DND-41 (cell line): ENCODE measurements at regions not wholly inside any gene's neighbourhood (a gene's known extent, or its start where the extent isn't known, plus 50 kb on each side); places are given as distances from the start of the nearest gene placed in this dataset.

Source experiments
- ATAC-seq: fragments of 200-7000 bp; cut with Tn5 transposase; 3 replicates; pipeline ENCODE4 v1.9.1; 2021; ENCODE audit warnings: low read depth; ENCODE audit not compliant: insufficient read depth
- DNase-seq: peaks from one replicate; pipeline ENCODE4 v3.0.0-alpha.2; 2020
- H2AFZ ChIP-seq: 2 replicates; pipeline ENCODE4 v1.6.0; 2012; ENCODE audit warnings: low read depth, low read length
- H3K27ac ChIP-seq: 2 replicates; pipeline ENCODE4 v1.5.1; 2012; ENCODE audit warnings: low read length, inconsistent platforms
- H3K27me3 ChIP-seq: fragments of 200-600 bp; sonication (generic); 2 replicates; pipeline ENCODE4 v1.6.0; 2012; ENCODE audit warnings: low read length, mild to moderate bottlenecking, inconsistent platforms; ENCODE audit not compliant: insufficient read depth, poor library complexity
- H3K36me3 ChIP-seq: 2 replicates; pipeline ENCODE4 v1.5.1; 2012; ENCODE audit warnings: low read length, inconsistent platforms; ENCODE audit not compliant: insufficient read depth
- H3K4me1 ChIP-seq: 2 replicates; pipeline ENCODE4 v1.5.1; 2012; ENCODE audit warnings: mild to moderate bottlenecking, low read length; ENCODE audit not compliant: insufficient read depth
- H3K4me2 ChIP-seq: 2 replicates; pipeline ENCODE4 v1.6.0; 2012; ENCODE audit warnings: mild to moderate bottlenecking, moderate library complexity, low read length, inconsistent platforms; ENCODE audit not compliant: insufficient read depth
- H3K4me3 ChIP-seq, 2 experiments: fragments of 200-600 bp in 1 of 2; shearing (Covaris generic) in 1 of 2; 2 replicates each; pipeline ENCODE4 v1.5.1; 2012 to 2016; ENCODE audit warnings: inconsistent platforms in 2 of 2, low read length in 2 of 2, mild to moderate bottlenecking in 2 of 2, low read depth in 1 of 2, moderate library complexity in 1 of 2
- H3K79me2 ChIP-seq: 2 replicates; pipeline ENCODE4 v1.6.0; 2012; ENCODE audit warnings: low read length, inconsistent platforms; ENCODE audit not compliant: insufficient read depth
- H3K9ac ChIP-seq: 2 replicates; pipeline ENCODE4 v1.6.0; 2012; ENCODE audit warnings: low read depth, mild to moderate bottlenecking, inconsistent platforms, low read length, moderate library complexity
- H3K9me3 ChIP-seq: 2 replicates; pipeline ENCODE4 v1.5.1; 2012; ENCODE audit warnings: low read length, moderate library complexity, mild to moderate bottlenecking, inconsistent platforms; ENCODE audit not compliant: insufficient read depth, severe bottlenecking
- H4K20me1 ChIP-seq: 2 replicates; pipeline ENCODE4 v1.6.0; 2012; ENCODE audit warnings: low read length; ENCODE audit not compliant: insufficient read depth
- EZH2 ChIP-seq: IDR thresholded peaks from 3 replicates; pipeline ENCODE4 v1.6.1; 2012; ENCODE audit warnings: borderline replicate concordance, low read depth, mild to moderate bottlenecking, moderate library complexity, low read length, inconsistent platforms; ENCODE audit not compliant: severe bottlenecking
- TF ChIP-seq, protein P1 (sequence below): IDR thresholded peaks from 2 replicates; pipeline ENCODE4 v1.5.1; 2012; ENCODE audit warnings: borderline replicate concordance, low read length, moderate library complexity, mild to moderate bottlenecking; ENCODE audit not compliant: poor library complexity, severe bottlenecking; ENCODE audit errors: extremely low read depth

GRCh38 chr5:116856271-116856670, 281.6 kb upstream of the SEMA6A start:
- no peak for DNase-seq
- Histone ChIP-seq H3K36me3 (no peaks in the 10 kb centered on the region), H3K4me3 (no peak overlapping the region), H3K4me1 (no peaks in the 10 kb centered on the region), H3K4me2 (no peak overlapping the region), H3K79me2 (no peaks in the 10 kb centered on the region), H3K27ac (no peak overlapping the region), H4K20me1 (no peaks in the 10 kb centered on the region), H3K27me3 (no peaks in the 10 kb centered on the region), H3K9me3 (no peaks in the 10 kb centered on the region), H3K9ac (no peak overlapping the region), H2AFZ (no peak overlapping the region)
- ATAC-seq: no peak
- TF ChIP-seq, protein P1, sequence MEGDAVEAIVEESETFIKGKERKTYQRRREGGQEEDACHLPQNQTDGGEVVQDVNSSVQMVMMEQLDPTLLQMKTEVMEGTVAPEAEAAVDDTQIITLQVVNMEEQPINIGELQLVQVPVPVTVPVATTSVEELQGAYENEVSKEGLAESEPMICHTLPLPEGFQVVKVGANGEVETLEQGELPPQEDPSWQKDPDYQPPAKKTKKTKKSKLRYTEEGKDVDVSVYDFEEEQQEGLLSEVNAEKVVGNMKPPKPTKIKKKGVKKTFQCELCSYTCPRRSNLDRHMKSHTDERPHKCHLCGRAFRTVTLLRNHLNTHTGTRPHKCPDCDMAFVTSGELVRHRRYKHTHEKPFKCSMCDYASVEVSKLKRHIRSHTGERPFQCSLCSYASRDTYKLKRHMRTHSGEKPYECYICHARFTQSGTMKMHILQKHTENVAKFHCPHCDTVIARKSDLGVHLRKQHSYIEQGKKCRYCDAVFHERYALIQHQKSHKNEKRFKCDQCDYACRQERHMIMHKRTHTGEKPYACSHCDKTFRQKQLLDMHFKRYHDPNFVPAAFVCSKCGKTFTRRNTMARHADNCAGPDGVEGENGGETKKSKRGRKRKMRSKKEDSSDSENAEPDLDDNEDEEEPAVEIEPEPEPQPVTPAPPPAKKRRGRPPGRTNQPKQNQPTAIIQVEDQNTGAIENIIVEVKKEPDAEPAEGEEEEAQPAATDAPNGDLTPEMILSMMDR: no peak
- no peak for TF ChIP-seq EZH2

DNA sequence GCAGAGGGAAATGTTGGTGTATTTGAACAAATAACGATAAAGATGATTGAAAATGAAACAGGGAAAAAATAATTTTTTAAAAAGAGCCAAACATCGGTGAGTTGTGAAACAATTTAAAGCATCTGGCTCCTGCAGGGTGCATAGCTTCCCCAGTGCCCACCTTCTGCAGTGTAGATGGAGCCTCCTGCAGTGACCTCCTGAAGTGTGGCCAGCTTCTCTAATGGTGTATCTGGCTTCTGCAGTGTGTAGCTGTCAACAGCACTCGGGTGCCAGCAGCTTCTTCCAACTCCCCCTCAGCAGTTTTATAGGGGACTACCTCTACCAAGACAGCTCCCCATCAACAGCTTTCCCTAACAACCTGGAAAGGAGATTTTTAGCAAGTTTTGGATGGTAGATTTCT, 279.4 kb upstream of the SEMA6A start:
- H3K27me3 ChIP-seq: no peaks in the 10 kb centered on the region
- no peaks in the 10 kb centered on the region for H3K36me3 ChIP-seq
- no peaks in the 10 kb centered on the region for H3K9me3 ChIP-seq
- DNase-seq (no peak), ATAC-seq (no peak)
- no peaks in the 10 kb centered on the region for H3K4me1 ChIP-seq
- TF ChIP-seq, protein P1: no peak
- no peak for TF ChIP-seq EZH2
- no peak overlapping the region for H3K9ac ChIP-seq
- H3K4me2 ChIP-seq: no peak overlapping the region
- no peak overlapping the region for H3K4me3 ChIP-seq
- no peaks in the 10 kb centered on the region for H3K79me2 ChIP-seq
- H3K27ac ChIP-seq: no peak overlapping the region
- H2AFZ ChIP-seq: no peak overlapping the region
- no peaks in the 10 kb centered on the region for H4K20me1 ChIP-seq

DNA sequence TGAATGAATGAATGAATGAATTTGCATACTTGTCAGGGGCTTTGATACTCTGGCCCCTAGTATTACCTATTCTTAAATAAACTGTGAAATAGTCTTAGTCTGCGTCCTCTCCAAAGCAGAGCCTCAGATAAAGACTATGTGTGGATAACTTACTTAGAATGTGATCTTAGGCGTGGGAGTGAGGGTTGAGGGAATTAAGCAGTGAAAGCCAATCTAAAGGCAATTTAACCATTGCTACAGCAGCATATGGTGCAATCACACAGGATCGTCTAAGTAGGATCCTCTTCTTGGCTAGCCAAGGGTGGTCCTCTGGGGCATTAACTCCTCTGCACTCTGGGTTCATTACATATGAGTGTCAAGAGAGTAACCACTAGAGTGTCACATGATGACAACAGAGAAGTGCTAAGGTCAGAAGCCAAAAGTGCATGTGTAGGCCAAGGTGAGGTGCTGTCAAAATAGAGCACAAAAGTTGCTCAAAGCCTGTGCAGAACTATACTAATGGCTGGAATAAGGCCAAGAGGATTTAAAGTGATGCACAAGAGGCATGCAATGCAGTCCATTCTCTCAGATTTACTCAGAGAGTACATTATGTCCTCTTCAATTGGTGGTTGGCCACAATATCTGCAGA, 274.4 kb upstream of the SEMA6A start:
- no peak overlapping the region for H3K27ac ChIP-seq
- H2AFZ ChIP-seq: no peak overlapping the region
- no peaks in the 10 kb centered on the region for H4K20me1 ChIP-seq
- DNase-seq (no peak), ATAC-seq (no peak)
- no peaks in the 10 kb centered on the region for H3K36me3 ChIP-seq
- H3K9me3 ChIP-seq: no peaks in the 10 kb centered on the region
- no peaks in the 10 kb centered on the region for H3K27me3 ChIP-seq
- no peak overlapping the region for H3K4me2 ChIP-seq
- no peak for TF ChIP-seq EZH2
- TF ChIP-seq, protein P1: no peak
- no peak overlapping the region for H3K9ac ChIP-seq
- no peaks in the 10 kb centered on the region for H3K4me1 ChIP-seq
- H3K79me2 ChIP-seq: no peaks in the 10 kb centered on the region
- H3K4me3 ChIP-seq: no peak overlapping the region
